ENCODE measurements at regions not wholly inside any gene's neighbourhood (a gene's known extent, or its start where the extent isn't known, plus 50 kb on each side); places are given as distances from the start of the nearest gene placed in this dataset.
A peak's percentile ranks its signal among the peaks of the same experiment; 100 is the strongest.

GRCh38 chr4:187415231-187415630 lies 580.3 kb upstream of the ZFP42 start:
- no peak for DNase-seq (ENCODE audit: low spot score)

- DNase-seq (ENCODE audit: low spot score) = no peak
Measured at GRCh38 chr4:187416216-187416615, 579.4 kb upstream of the ZFP42 start.

GRCh38 chr4:187417721-187418120 lies 577.9 kb upstream of the ZFP42 start:
- no peak for DNase-seq (ENCODE audit: low spot score)

- DNase-seq (ENCODE audit: low spot score) = no peak
Measured at GRCh38 chr4:187422655-187423054, 572.9 kb upstream of the ZFP42 start.

DNA sequence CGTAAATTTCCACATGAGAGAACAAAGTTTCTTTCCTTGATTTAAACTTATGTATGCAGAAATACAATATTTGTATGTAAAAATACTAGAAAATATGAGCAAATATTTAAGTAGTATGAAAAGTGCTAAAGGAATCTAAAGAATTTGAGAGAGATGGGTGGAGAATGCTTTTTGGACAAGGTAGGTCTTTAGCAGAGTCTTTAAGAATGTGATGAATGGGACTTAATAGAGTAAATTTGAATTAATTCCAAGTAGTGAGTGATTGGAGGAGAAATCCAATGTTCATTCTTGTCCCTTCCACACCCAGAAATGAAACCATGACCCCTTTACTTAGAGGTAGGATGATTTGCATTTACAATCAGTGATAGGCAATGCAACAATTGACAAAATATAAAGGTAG lies 570.9 kb upstream of the ZFP42 start:
- no peak for DNase-seq (ENCODE audit: low spot score)

DNA sequence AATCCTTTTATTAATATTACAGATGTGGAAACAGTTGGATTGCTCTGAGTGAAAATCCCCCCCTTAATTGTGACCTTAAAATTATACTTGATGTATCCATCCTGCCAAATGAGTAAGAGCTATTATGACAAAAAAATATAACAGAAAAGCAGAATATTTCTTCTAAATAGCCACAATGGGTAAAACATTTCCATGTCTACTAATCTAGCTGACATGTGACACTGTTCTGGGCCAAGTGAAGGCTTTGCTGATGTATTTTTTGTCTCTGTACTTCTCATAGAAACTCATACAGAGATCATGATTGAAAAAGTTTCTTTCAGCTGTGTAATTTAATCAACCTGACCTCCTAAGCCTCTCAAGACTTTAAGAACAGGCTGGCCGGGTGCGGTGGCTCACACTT lies 569.1 kb upstream of the ZFP42 start:
- DNase-seq (ENCODE audit: low spot score) = no peak

DNA sequence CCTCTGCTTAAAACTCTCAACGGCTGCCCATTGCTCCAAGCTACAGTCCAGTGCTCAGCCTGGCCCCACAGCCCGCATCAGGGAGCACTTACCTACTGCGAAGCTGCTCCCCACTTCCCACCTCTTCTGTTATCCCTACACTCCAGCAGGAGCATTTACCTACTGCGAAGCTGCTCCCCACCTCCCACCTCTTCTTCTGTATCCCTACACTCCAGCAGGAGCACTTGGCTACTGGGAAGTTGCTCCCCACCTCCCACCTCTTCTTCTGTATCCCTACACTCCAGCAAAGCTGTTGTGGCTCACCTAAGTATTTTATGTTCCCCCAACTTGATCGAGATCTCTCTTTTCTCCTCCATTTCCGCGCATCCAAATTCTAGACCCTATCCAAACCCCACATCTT lies 563.3 kb upstream of the ZFP42 start:
- DNase-seq (ENCODE audit: low spot score) = no peak

GRCh38 chr4:187433141-187433540 lies 562.4 kb upstream of the ZFP42 start:
- DNase-seq (ENCODE audit: low spot score) = no peak

GRCh38 chr4:187436251-187436650 lies 559.3 kb upstream of the ZFP42 start:
- DNase-seq (ENCODE audit: low spot score) = no peak

- DNase-seq (ENCODE audit: low spot score) = no peak
Measured at GRCh38 chr4:187444061-187444460, 551.5 kb upstream of the ZFP42 start.

- no peak for DNase-seq (ENCODE audit: low spot score)
Measured at GRCh38 chr4:187449702-187450101, 545.9 kb upstream of the ZFP42 start.

- DNase-seq (ENCODE audit: low spot score) = no peak
Measured at GRCh38 chr4:187451776-187452175, 543.8 kb upstream of the ZFP42 start.

DNA sequence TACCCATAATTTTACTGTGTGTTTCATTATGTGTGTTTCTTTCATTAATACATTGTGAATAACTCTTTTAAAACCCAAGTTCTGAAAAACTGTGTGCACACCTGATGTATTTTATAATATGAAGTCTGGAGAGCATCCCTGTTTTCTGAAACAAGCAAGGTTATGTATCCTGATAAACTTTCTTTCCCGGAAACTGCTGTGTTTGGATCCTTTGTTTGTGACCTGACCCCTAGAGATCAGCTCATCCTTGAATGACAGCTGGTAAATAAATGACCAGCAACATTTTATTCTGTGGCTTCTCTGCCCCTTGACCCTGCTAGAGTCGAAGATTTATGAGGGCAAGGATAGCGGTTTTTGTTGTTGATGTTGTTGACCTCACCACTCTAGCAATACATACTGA lies 535.6 kb upstream of the ZFP42 start:
- no peak for DNase-seq (ENCODE audit: low spot score)

DNA sequence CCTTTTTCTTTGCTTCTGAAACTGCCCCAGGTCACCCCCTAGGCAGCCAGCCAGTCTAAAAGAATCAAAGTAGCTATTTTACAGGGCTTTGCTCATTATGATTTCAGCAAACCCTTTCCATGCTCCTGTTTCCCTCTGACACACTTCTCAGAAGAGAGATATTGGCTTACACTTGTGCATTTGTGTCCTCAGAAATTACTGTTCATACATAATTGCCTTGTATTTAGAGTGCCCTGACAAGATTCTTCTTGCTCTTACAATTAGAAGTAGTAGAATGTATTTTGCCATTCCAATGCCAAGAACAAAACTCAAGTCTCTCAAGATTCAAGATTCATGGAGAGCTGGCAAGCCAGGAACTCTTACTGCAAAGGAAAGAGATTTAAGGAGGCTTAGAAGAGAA lies 531.0 kb upstream of the ZFP42 start:
- DNase-seq (ENCODE audit: low spot score) = no peak

DNA sequence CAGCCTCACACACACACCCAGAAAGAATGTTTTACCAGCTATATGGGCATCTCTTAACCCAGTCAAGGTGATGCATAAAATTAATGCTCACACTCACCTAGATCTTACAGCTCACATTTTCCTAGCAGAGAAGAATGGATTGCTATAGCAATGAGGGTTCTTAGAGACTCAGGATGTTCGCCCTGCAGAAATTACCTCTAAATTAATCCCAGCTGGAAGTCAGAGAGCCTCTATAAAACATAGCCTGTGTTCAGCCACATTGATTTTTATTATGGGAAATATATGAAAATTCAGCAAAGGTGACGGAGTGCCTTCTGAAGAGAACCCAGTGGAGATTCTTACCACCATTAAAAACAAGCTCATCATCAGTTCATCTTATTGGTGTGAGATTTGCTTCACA lies 528.3 kb upstream of the ZFP42 start:
- no peak for DNase-seq (ENCODE audit: low spot score)

DNA sequence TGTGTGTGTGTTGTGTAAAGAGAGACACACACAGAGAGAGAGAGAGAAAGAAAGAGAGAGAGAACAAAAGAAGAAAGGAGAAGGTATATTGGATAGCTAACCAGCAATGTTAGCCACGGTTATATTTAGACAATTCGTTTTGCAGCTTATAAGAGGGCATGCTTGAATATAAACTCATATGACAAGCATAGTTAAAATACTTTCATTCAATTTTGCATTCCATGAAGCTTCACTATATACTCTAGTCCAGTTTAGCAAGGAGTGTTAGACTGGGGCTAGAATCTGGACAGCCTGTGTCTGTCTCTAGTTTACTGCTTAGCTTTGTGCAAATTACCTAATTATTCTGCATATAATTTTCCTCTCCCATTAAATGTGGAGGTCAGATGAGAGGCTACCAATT lies 525.9 kb upstream of the ZFP42 start:
- DNase-seq (ENCODE audit: low spot score) = no peak

DNA sequence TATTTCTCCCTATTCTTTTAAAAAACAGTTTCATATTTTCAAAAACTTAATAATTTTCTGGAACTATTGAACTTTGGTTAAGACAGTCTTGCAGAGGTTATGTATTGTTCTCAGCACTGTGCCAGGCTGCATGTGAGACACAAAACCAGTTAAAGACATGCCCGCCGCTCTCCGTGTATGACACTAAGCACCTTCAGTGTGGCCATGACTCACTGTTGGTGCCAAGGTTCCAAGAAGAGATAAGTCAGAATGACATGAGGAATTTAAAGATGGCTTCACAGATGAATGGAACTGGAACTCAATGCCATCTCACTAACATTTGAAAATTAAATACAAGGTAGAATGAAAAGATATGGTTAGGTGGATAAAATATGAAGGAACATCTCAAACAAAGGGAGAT lies 525.5 kb upstream of the ZFP42 start:
- no peak for DNase-seq (ENCODE audit: low spot score)

DNA sequence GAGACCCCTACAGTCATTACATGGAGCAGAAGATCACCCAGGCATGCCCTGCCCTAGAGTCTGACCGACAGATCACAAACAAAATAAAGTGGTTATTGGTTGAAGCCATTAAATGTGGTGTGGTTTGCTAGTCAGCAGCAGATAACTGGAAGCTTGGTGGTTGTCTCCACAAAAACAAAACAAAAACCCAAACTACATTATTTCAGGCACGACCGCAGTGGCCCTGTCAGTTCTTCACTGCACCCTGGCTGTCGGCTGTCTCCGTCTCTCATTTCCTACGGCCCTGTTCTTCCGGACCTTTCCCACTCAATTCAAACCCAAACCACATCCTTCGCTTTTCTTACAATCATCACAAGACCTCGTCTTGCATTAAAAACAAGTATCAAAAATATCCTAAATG lies 521.3 kb upstream of the ZFP42 start:
- DNase-seq (ENCODE audit: low spot score) = no peak

GRCh38 chr4:187475901-187476300 lies 519.7 kb upstream of the ZFP42 start:
- no peak for DNase-seq (ENCODE audit: low spot score)

GRCh38 chr4:187477224-187477623 lies 518.3 kb upstream of the ZFP42 start:
- DNase-seq (ENCODE audit: low spot score) = no peak

DNA sequence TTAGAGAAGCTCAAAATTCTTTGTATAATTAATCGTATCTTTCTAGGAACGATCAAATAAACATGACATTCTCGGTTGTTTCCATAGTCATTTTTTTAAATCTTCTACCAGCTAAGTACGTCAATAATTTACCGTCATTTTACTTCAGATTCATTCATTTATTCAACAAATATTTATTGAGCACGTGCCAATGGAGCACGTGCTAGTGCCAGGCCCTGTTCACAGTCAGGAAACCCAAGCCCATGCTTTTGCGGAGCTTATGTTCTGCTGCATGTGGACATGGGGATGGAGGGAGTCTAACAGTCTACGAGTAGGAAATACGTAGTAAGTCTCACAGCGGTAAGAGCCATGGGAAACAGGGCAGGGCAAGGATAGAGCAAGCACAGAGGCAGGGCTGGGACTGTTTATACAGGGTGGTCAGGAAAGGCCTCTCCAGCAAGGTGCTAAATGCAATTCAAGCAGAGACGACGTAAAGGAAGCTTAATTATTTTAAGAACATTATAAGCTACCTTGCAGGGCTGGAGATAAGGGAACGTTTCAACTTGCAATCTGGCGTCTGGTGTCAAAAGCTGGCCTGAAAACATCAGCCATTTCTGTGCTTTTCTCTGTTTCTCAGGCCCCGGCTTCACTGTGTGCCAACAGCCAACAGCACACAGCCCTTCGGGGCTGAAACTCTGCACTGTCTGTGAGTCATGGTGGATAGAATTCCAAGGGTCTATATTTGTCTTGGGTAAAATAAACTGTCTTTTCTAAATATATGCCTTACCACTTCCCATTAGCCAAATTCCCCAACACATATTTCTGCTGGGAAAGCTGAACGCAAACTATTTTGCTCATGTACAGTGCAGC lies 517.1 kb upstream of the ZFP42 start:
- DNase-seq (ENCODE audit: low spot score) = peak; percentile 85

GRCh38 chr4:187479511-187479910 lies 516.1 kb upstream of the ZFP42 start:
- no peak for DNase-seq (ENCODE audit: low spot score)

DNA sequence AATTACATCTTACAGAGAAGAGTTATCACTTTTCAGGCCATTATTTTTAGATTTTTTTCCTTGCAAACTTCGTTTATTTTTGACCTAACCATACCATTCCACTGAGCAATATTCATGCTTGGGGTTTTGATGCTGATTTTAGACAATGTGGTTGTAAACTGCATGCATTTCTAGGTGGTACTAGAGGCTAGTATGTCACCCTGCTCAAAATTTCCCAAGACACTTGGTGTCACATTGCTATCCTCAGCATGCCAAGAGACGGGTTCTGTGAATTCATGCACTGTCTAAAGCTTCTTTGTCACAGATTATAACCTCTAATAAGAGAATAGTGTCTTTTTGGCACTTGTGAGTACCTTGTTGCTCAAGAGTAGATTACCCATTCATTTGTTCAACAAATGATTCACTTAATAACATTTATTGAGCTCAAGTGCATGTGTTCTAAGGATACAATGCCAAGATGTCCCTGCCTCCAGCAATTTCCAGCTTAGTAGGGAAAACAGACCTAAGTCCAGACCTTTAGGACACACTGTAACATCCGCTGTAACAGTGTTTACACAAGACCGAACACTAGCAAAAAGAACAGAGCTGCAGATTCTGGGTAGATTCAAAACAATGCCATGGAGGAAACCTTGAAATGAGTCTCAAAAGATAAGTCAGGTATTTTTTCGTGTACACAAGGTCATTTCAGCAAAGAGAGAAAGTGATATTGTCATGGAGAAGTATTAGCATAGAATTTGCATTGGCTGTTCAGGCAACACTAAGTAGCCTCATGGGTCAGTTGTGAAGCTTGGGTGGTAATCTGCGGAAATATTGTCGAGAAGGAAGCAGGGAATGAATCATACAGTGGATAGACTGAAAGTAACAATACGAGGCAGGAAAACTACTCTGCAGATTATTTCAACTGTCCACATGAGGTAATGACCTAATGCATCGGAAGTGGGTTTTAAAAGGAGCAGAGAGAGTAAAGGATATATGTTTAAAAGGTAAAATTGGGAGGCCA lies 515.1 kb upstream of the ZFP42 start:
- peak; percentile 65 for DNase-seq (ENCODE audit: low spot score)

Measured in A172 (cell line).